Activated naive CD4-positive, alpha-beta T cell treated with anti-CD3 and anti-CD28 coated beads for 36 hours (primary cell): ENCODE measurements at regions not wholly inside any gene's neighbourhood (a gene's known extent, or its start where the extent isn't known, plus 50 kb on each side); places are given as distances from the start of the nearest gene placed in this dataset.

Source experiments
- CTCF ChIA-PET: fragments of 350-600 bp; sonication (Branson Sonifier 250); formaldehyde crosslinking; loops from one replicate; lab custom pipeline; 2021; ENCODE audit warnings: antibody characterized with exemption; lab: Charles Lee
- DNase-seq: peaks from one replicate; pipeline ENCODE4 v3.0.0-alpha.2; 2020
- H3K27ac Mint-ChIP-seq: one replicate; pipeline ENCODE4 v1.8.0; 2021; ENCODE audit warnings: mild to moderate bottlenecking, mixed read lengths
- H3K27me3 Mint-ChIP-seq: one replicate; pipeline ENCODE4 v1.8.0; 2021; ENCODE audit warnings: low read depth, mixed read lengths
- H3K36me3 Mint-ChIP-seq: one replicate; pipeline ENCODE4 v1.8.0; 2021; ENCODE audit warnings: low read depth, mixed read lengths
- H3K4me1 Mint-ChIP-seq: one replicate; pipeline ENCODE4 v1.8.0; 2021; ENCODE audit warnings: low read depth, mixed read lengths
- H3K4me3 Mint-ChIP-seq: one replicate; pipeline ENCODE4 v1.8.0; 2021; ENCODE audit warnings: mild to moderate bottlenecking, moderate library complexity, mixed read lengths
- H3K9me3 Mint-ChIP-seq: one replicate; pipeline ENCODE4 v1.8.0; 2021; ENCODE audit warnings: mixed read lengths
- intact Hi-C: fragments of 100-400 bp; cut with micrococcal nuclease; formaldehyde crosslinking; loops from one replicate; pipeline ENCODE4 v1.15.1; 2023

DNA sequence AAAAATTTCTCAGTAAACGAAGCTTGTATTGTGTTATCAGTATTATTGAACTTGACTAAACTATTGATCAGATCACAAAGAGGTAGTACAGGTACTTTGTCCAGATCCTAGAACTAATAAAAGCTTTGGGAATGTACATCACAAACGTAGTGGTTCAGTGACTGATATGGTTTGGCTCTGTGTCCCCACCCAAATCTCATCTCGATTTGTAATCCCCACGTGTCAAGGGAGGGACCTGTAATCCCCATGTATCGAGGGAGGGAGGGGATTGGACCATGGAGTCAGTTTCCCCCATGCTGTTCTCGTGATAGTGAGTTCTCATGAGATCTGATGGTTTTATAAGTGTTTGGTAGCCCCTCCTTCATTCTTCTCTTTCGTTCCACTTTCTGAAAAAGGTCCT lies 100.9 kb downstream of the ARRDC3 start:
- intact Hi-C loops: no loop called here
- Mint-ChIP-seq H3K4me3 (no peak overlapping the region), H3K9me3 (peaks cover 25% of the 10 kb centered on the region), H3K36me3 (peaks cover 9% of the 10 kb centered on the region), H3K4me1 (peaks cover 42% of the 10 kb centered on the region), H3K27me3 (no peaks in the 10 kb centered on the region), H3K27ac (peak overlapping the region; percentile 37)
- no peak for DNase-seq
- CTCF ChIA-PET: interaction anchor here (0.7 to 1.9 kb wide), 3 partner anchors 14 to 103 kb away, joined by 3 to 7 read pairs (median 3); no protein-coding TSS in a partner anchor

DNA sequence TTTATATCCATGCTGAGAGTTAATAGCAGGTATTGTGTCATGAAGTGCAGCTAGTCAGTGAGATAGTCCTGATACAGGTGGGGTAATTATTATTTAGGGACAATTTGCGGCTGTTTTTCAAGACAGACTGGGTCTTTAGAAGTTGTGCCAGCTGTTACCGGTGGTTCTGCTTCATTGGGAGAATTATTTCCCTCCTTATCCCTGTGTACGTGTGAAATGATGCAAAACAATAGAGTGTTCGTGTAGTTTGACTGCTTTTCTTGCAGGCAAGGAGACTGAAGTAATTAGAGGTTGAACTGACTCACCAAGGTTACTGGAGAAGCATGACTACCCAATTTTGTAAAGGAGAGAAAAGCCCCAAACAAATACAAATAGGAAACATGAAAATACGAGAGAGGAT lies 101.7 kb downstream of the ARRDC3 start:
- CTCF ChIA-PET: interaction anchor here (0.8 to 2.6 kb wide), 3 partner anchors 94 to 103 kb away, joined by 4 to 16 read pairs (median 7); partner anchors contain the start of gene ARRDC3
- DNase-seq: no peak
- Mint-ChIP-seq H3K4me3 (peak overlapping the region; percentile 73), H3K27ac (peak overlapping the region; percentile 87), H3K4me1 (peaks cover 42% of the 10 kb centered on the region), H3K9me3 (peaks cover 25% of the 10 kb centered on the region), H3K27me3 (no peaks in the 10 kb centered on the region), H3K36me3 (peaks cover 9% of the 10 kb centered on the region)
- intact Hi-C loops: loop anchor here (1.0 to 2.0 kb wide), 2 partner anchors 111 to 119 kb away; no protein-coding TSS in a partner anchor

DNA sequence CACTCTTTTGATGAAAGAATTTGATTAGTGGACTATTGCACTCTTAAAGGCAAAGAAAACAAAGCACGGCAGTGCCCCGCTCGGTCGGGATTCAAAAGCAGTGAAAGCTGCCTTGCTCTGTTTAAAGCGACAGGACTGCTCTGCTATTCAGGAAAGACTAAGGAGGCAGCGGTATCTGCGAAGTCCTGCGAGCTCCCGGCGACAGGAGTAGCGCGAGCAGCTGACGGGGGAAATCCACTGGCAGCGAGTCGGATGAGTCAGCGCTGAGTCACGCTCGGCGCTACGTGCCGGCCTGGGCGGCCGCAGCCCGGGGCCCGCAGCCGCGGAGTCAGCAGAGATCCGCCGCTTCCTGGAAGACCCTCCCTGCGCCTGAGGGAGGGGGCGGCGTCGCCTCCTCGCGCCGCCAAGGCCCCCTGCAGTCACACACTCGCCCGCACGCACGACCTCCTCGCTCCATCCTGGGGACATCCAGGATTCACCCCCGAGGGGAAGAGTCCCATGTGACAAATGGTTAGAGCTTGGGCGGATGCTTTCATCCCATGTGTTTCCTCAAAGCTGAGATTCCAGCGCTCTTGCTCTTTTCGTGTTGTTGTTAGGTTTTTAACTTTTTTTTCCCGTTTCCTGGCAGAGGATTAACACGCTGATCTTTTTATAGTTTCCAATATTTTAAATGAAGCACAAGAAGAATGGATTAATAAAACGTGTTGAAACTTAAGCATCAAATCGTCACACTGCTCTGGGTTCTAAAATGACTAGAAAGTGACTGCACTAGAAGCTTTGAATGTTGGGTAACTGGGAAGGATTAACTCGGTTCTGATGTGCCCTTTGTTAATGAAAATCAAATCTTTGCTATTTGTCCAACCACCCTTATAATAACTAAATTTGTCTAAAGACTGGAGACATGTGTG lies 102.5 kb downstream of the ARRDC3 start:
- Mint-ChIP-seq H3K9me3 (peaks cover 21% of the 10 kb centered on the region), H3K27me3 (no peaks in the 10 kb centered on the region), H3K4me1 (peaks cover 42% of the 10 kb centered on the region), H3K4me3 (peak overlapping the region; percentile 73), H3K36me3 (peaks cover 9% of the 10 kb centered on the region), H3K27ac (peak overlapping the region; percentile 87)
- DNase-seq: peak; percentile 94
- intact Hi-C loops: loop anchor here (1.0 to 2.0 kb wide), 9 partner anchors 11 to 340 kb away; no protein-coding TSS in a partner anchor
- CTCF ChIA-PET: interaction anchor here (0.5 to 2.6 kb wide), 6 partner anchors 43 to 349 kb away, joined by 3 to 16 read pairs (median 3); partner anchors contain the start of gene ARRDC3

DNA sequence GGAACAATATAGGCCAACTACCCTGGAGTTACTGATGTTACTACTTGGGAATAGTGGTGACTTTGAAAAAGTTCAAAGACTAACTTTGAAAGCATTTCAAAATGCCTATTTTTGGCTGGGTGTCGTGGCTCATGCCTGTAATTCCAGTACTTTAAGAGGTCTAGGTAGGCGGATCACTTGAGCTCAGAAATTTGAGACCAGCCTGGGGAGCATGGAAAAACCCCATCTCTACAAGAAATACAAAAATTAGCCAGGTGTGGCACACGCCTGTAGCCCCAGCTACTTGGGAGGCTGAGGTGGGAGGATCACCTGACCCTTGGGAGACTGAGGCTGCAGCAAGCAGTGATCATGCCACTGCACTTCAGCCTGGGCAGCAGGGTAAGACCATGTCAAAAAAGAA lies 105.3 kb downstream of the ARRDC3 start:
- DNase-seq: no peak
- Mint-ChIP-seq H3K4me1 (peaks cover 25% of the 10 kb centered on the region), H3K9me3 (peaks cover 6% of the 10 kb centered on the region), H3K36me3 (no peaks in the 10 kb centered on the region), H3K27ac (no peak overlapping the region), H3K4me3 (no peak overlapping the region), H3K27me3 (no peaks in the 10 kb centered on the region)
- intact Hi-C loops: no loop called here
- CTCF ChIA-PET: interaction anchor here (0.9 to 1.0 kb wide), 2 partner anchors 106 to 142 kb away, joined by 3 to 4 read pairs; no protein-coding TSS in a partner anchor

DNA sequence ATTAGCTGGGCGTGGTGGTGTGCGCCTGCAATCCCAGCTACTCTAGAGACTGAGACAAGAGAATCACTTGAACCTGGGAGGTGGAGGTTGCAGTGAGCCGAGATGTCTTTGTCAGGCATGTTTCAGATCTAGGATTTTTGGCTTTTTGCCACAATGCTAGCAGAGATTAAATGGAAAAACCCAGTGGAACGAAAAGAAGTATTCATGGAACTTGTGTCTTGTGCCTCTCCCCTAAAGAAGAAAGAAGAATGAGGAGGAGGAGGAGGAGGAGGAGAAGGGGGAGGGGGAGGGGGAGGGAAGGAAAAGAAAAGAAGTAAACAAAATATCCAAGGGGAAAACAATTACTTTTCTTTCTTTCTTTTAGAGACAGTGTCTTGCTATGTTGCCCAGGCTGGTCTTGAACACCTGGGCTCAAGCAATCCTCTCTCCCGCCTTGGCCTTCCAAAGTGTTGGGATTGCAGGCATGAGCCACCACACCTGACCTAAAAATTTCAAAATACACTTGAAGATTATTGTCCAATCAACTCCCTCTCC lies 106.0 kb downstream of the ARRDC3 start:
- H3K27me3 Mint-ChIP-seq: no peaks in the 10 kb centered on the region
- H3K36me3 Mint-ChIP-seq: no peaks in the 10 kb centered on the region
- intact Hi-C loops: no loop called here
- H3K4me1 Mint-ChIP-seq: peaks cover 19% of the 10 kb centered on the region
- no peak overlapping the region for H3K27ac Mint-ChIP-seq
- peaks cover 3% of the 10 kb centered on the region for H3K9me3 Mint-ChIP-seq
- no peak overlapping the region for H3K4me3 Mint-ChIP-seq
- no peak for DNase-seq
- CTCF ChIA-PET: interaction anchor here (0.7 to 1.2 kb wide), 4 partner anchors 34 to 142 kb away, joined by 3 to 4 read pairs (median 3); no protein-coding TSS in a partner anchor

DNA sequence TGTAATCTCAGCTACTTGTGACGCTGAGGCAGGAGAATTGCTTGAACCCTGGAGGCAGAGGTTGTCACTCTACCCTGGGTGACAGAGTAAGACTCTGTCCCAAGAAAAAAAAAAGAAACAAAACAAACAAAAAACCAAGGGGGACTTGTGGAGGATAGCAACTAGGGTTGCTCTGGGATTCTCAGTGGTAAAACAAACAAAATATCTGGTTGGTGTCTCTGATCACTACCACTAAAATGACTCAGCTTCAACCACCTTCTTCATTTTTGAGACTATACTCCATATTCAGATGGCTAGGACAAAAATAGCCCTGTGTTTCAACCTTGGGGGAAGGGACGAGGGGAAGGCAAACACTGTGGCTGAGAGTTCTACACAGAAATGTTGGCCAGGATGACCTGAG lies 110.3 kb downstream of the ARRDC3 start:
- H3K27ac Mint-ChIP-seq: no peak overlapping the region
- intact Hi-C loops: no loop called here
- H3K27me3 Mint-ChIP-seq: no peaks in the 10 kb centered on the region
- H3K4me3 Mint-ChIP-seq: no peak overlapping the region
- H3K36me3 Mint-ChIP-seq: no peaks in the 10 kb centered on the region
- no peak for DNase-seq
- peaks cover 15% of the 10 kb centered on the region for H3K4me1 Mint-ChIP-seq
- CTCF ChIA-PET: interaction anchor here (3.4 kb wide), 1 partner anchor 112 kb away, joined by 17 read pairs; the partner anchor contains the start of gene ARRDC3
- peaks cover 1% of the 10 kb centered on the region for H3K9me3 Mint-ChIP-seq

DNA sequence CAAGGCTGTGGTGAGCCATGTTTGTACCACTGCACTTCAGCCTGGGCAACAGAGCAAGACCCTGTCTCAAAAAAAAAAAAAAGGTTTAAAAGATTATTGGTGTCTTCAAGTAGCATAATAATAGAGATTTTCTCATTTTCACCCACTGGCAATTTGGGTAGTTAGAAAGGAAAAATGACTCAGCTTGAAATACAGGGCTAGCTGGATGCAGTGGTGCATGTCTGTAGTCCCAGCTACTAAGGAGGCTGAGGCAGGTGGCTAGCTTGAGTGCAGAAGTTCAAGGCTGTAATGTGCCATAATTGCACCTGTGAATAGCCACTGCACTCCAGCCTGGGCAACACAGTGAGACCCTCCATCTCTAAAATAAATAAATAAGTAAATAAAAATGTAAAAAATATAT lies 111.1 kb downstream of the ARRDC3 start:
- H3K27ac Mint-ChIP-seq: no peak overlapping the region
- CTCF ChIA-PET: interaction anchor here (0.7 to 3.4 kb wide), 3 partner anchors 12 to 112 kb away, joined by 5 to 17 read pairs (median 5); partner anchors contain the start of gene ARRDC3
- peaks cover 1% of the 10 kb centered on the region for H3K9me3 Mint-ChIP-seq
- intact Hi-C loops: no loop called here
- no peaks in the 10 kb centered on the region for H3K27me3 Mint-ChIP-seq
- H3K4me3 Mint-ChIP-seq: no peak overlapping the region
- no peak for DNase-seq
- peaks cover 15% of the 10 kb centered on the region for H3K4me1 Mint-ChIP-seq
- no peaks in the 10 kb centered on the region for H3K36me3 Mint-ChIP-seq

DNA sequence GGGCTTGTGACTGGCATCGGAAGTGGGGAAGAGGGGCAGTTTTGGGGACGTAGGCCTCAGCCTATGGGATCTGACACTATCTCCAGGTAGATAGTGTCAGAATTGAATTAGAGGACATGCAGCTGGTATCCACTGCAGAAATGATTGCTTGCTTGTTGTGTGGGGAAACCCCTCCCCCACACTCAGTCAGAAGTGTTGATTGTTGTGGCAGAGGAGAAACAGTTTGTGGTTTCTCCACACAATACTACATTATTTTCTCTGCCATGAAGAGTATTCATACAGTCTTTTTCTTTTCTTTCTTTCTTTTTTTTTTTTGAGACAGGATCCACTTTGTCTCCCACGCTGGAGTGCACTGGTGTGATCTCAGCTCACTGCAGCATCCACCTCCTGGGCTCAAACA lies 113.9 kb downstream of the ARRDC3 start:
- no peak overlapping the region for H3K27ac Mint-ChIP-seq
- no peaks in the 10 kb centered on the region for H3K27me3 Mint-ChIP-seq
- H3K4me1 Mint-ChIP-seq: peaks cover 22% of the 10 kb centered on the region
- H3K36me3 Mint-ChIP-seq: no peaks in the 10 kb centered on the region
- peaks cover 1% of the 10 kb centered on the region for H3K9me3 Mint-ChIP-seq
- no peak overlapping the region for H3K4me3 Mint-ChIP-seq
- intact Hi-C loops: loop anchor here (1.0 to 2.0 kb wide), 3 partner anchors 11 to 114 kb away; partner anchors contain the start of gene ARRDC3
- CTCF ChIA-PET: interaction anchor here (0.6 to 1.4 kb wide), 3 partner anchors 42 to 118 kb away, joined by 3 to 6 read pairs (median 3); no protein-coding TSS in a partner anchor
- DNase-seq: peak; percentile 56

DNA sequence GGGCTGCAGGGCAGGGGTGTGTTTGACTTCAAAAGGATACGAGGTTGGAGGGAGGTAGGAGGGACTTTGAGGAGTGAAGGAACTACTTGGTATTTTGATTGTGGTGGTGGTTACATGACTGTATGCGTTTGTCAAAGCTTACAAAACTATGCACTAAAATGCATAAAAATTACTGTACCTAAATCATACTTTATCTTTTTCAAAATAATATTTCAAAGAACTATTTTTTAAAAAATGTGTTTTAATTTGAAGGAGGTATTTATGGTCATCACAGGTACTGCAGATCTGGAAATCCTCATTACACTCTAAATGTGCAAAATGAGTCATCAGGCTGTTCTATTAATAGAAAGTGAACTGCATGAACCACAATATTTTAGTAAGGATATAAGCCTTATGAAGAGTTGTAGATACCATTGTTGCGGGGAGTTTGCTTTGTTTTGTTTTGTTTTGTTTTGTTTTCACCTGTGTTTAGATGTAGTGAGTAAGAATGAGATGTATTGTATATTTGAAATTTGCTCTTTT lies 116.9 kb downstream of the ARRDC3 start:
- no peaks in the 10 kb centered on the region for H3K27me3 Mint-ChIP-seq
- H3K4me1 Mint-ChIP-seq: peaks cover 22% of the 10 kb centered on the region
- H3K4me3 Mint-ChIP-seq: no peak overlapping the region
- H3K36me3 Mint-ChIP-seq: no peaks in the 10 kb centered on the region
- CTCF ChIA-PET: interaction anchor here (0.6 to 1.7 kb wide), 2 partner anchors 119 to 378 kb away, joined by 3 read pairs; no protein-coding TSS in a partner anchor
- intact Hi-C loops: loop anchor here (1.0 kb wide), 1 partner anchor 48 kb away; no protein-coding TSS in a partner anchor
- H3K9me3 Mint-ChIP-seq: no peaks in the 10 kb centered on the region
- H3K27ac Mint-ChIP-seq: no peak overlapping the region
- no peak for DNase-seq

DNA sequence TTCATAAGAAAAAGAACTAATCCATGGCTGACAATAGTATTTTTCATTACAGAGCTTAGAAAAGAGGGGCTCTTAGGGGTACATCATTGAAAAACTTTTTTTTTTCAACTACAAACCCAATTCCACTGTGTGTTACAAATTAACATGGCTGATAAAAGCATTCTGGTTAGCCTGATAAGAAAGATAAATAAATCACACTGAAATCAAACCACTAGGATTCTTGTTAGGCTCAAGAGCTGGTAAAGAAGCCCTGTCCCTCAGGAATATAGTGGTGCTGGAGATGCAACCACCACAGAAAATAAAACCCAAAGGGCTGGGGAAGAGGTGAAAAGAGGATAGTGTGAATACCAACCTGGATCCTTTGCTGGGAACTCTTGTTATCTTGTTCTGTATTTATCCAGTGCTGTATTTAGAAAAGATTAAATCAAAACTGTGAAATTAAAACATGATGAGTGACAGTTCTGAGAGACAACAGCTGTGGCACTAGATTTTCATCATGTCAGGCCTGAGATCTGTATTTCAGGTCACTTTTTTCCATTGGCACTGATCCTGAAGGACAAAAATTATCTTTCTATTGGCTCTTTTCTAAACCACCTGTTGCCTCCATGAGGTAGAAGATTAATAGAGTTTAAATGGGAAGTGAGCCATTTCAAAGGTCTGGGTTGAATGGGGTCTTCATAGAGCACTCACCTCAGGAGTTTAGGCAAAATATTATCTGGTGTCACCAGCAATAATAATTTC lies 118.6 kb downstream of the ARRDC3 start:
- Mint-ChIP-seq H3K27me3 (no peaks in the 10 kb centered on the region), H3K36me3 (no peaks in the 10 kb centered on the region), H3K27ac (no peak overlapping the region), H3K4me1 (peaks cover 18% of the 10 kb centered on the region), H3K4me3 (no peak overlapping the region), H3K9me3 (no peaks in the 10 kb centered on the region)
- CTCF ChIA-PET: no interaction called here
- DNase-seq: no peak
- intact Hi-C loops: no loop called here

DNA sequence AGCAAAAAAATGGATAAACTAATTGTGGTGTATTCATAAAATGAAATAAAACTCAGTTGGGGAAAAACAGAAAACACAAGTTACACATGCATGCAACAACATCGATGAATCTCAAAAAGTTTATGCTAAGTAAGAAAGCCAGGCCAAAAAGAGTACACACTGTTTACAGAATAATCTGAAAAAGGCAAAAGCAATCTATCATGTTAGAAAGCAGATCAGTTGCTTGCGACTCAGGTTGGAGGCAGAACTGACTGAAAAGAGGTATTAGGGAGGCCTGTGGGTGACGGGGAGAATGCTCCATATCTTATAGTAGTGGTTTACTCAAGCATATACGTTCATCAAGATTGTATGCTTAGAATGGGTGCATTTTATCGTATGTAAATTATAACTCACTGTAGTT lies 119.2 kb downstream of the ARRDC3 start:
- Mint-ChIP-seq H3K27me3 (no peaks in the 10 kb centered on the region), H3K4me3 (no peak overlapping the region), H3K4me1 (peaks cover 12% of the 10 kb centered on the region), H3K36me3 (no peaks in the 10 kb centered on the region), H3K27ac (no peak overlapping the region), H3K9me3 (no peaks in the 10 kb centered on the region)
- CTCF ChIA-PET: no interaction called here
- no peak for DNase-seq
- intact Hi-C loops: no loop called here
